Adrenal gland (tissue), 9 donors: ENCODE measurements at regions not wholly inside any gene's neighbourhood (a gene's known extent, or its start where the extent isn't known, plus 50 kb on each side); places are given as distances from the start of the nearest gene placed in this dataset.

ENCODE experiments used
- DNase-seq, 7 donors: peaks; one replicate each; pipeline ENCODE4 v3.0.0-alpha.2; 2019 to 2020
- H3K27ac ChIP-seq, 5 donors: fragments of 200-600 bp; sonication (generic) in 4 of 5; 1 replicate in 3 of 5; 2 replicates in 2 of 5; pipeline versions ENCODE4 v1.5.1 to v1.8.0; 2016 to 2020; ENCODE audit warnings: mild to moderate bottlenecking in 1 of 5
- H3K27me3 ChIP-seq: fragments of 200-600 bp; 2 replicates; pipeline ENCODE4 v1.8.0; 2021
- H3K36me3 ChIP-seq, 2 donors: fragments of 200-600 bp; replicated peaks in 1 of 2; 1 replicate in 1 of 2; 2 replicates in 1 of 2; pipeline versions ENCODE4 v1.5.1 to v1.8.0; 2018 to 2022
- H3K4me1 ChIP-seq, 2 donors: fragments of 200-600 bp; replicated peaks in 1 of 2; 1 replicate in 1 of 2; 2 replicates in 1 of 2; pipeline versions ENCODE4 v1.5.1 to v1.8.0; 2018 to 2021
- H3K4me3 ChIP-seq, 4 donors: fragments of 200-600 bp; sonication (generic) in 3 of 4; one replicate each; pipeline ENCODE4 v1.5.1; 2016 to 2018
- H3K9me3 ChIP-seq, 3 donors: fragments of 200-600 bp; sonication (generic) in 1 of 3; replicated peaks in 1 of 3; 1 replicate in 2 of 3; 2 replicates in 1 of 3; pipeline versions ENCODE4 v1.5.1 to v1.8.0; 2016 to 2021
- POLR2A ChIP-seq, 2 donors: fragments of 450-650 bp; IDR thresholded peaks; one replicate each; pipeline ENCODE4 v1.6.1; 2017; ENCODE audit warnings: antibody characterized with exemption in 2 of 2, mild to moderate bottlenecking in 2 of 2, moderate library complexity in 1 of 2
- WGBS, 4 donors: extraction: QIAGEN DNeasy Blood & Tissue Kit in 2 of 4; methylation state at CpG; one replicate each; pipeline versions ENCODE4 v1.1.5 to v1.1.7; 2013 to 2017; 5-methylcytosine and 5-hydroxymethylcytosine counted together
- intact Hi-C, 2 donors: fragments of 100-400 bp; cut with DNase I; formaldehyde crosslinking; loops; one replicate each; pipeline versions ENCODE4 v1.14.1 to v1.15.0; 2022 to 2023
- TF ChIP-seq, protein P1 (sequence below), 6 experiments: fragments of 450-650 bp in 4 of 6; fragments of 200-600 bp in 2 of 6; sonication (generic) in 1 of 6; IDR thresholded peaks; 1 replicate in 5 of 6; 2 replicates in 1 of 6; pipeline versions ENCODE4 v1.5.1 to v1.8.0; 2016 to 2021; ENCODE audit warnings: antibody characterized with exemption in 6 of 6, mild to moderate bottlenecking in 2 of 6, moderate library complexity in 1 of 6
- donor health status: healthy with polysubstance abuse.
- donor health status: Bipolar disorder and iron deficiency.
- donor health status: DM: yes; HTN: yes; CAD: no.
- donor health status: DM: no; HTN: no; CAD: no.
- donor health status: DM: no; HTN: no; CAD: no.

DNA sequence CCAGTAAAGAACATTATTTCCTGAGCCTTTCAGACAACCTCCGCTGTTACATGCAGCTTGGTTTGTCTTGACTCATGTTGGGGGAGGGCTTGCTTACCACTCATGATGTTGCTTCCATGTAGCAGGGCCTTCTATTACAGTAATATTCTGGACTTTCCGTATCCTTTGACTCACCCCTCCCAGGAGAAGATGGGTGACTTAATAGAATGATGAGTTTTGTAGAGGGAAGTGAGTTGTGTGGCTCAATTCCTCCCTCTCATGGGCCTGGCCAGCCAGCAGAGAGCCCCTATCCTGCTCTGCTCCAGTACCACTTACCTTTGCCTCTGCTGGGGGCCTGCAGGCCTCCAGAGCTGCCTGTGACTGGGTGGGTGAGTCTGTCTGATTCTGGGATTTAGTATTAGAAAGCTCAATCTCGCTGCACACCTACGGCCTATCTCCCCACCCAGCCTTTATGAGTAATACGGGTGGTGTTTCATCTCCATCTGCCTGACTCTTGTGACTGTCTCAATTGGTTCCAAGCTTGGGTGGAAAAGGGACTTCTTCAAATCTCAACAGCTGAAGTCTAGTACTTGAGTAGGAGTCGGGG is 52.6 kb upstream of the KLF9 start:
- Histone ChIP-seq H3K4me1 (peaks cover 11 to 18% of the 10 kb centered on the region in 2 donors), H3K27me3 (no peaks in the 10 kb centered on the region), H3K27ac (peak overlapping the region in 1 of 5 donors; percentile 44), H3K4me3 (no peak overlapping the region), H3K36me3 (no peaks in the 10 kb centered on the region), H3K9me3 (no peaks in the 10 kb centered on the region)
- intact Hi-C loops = no loop called here
- peak in 1 of 7 donors; percentile 16 for DNase-seq
- TF ChIP-seq POLR2A (IDR thresholded peaks at IDR 0.05) = no peak
- TF ChIP-seq, protein P1, sequence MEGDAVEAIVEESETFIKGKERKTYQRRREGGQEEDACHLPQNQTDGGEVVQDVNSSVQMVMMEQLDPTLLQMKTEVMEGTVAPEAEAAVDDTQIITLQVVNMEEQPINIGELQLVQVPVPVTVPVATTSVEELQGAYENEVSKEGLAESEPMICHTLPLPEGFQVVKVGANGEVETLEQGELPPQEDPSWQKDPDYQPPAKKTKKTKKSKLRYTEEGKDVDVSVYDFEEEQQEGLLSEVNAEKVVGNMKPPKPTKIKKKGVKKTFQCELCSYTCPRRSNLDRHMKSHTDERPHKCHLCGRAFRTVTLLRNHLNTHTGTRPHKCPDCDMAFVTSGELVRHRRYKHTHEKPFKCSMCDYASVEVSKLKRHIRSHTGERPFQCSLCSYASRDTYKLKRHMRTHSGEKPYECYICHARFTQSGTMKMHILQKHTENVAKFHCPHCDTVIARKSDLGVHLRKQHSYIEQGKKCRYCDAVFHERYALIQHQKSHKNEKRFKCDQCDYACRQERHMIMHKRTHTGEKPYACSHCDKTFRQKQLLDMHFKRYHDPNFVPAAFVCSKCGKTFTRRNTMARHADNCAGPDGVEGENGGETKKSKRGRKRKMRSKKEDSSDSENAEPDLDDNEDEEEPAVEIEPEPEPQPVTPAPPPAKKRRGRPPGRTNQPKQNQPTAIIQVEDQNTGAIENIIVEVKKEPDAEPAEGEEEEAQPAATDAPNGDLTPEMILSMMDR (IDR thresholded peaks at IDR 0.05) = no peak
- 69 to 91% (median 86%) methylated on average over 5 to 6 of the region's 6 CpGs for WGBS, 4 donors

DNA sequence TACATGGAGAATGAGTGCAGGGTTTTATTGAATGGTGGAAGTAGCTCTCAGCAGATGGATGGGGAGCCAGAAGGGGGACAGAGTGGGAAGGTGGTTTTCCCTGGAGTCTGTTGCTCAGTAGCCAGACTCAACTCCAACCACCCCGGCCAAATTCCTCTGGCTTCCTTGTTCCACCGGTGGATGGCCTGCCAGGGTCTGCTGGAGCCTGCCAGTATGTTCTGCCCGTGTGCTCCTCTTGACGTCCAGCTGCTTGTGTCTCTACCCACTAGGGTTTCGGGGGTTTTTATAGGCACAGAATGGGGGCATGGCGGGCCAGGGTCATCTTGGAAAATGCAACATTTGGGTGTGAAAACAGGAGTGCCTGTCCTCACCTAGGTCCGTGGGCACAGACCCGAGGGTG is 51.4 kb upstream of the KLF9 start:
- H3K27me3 ChIP-seq = no peaks in the 10 kb centered on the region
- peaks cover 9 to 14% of the 10 kb centered on the region in 2 donors for H3K4me1 ChIP-seq
- H3K9me3 ChIP-seq = no peaks in the 10 kb centered on the region
- intact Hi-C loops = no loop called here
- no peak for DNase-seq
- WGBS, 4 donors = 71 to 89% (median 86%) methylated on average over 4 to 8 of the region's 8 CpGs
- H3K36me3 ChIP-seq = no peaks in the 10 kb centered on the region
- H3K4me3 ChIP-seq = no peak overlapping the region
- TF ChIP-seq POLR2A (IDR thresholded peaks at IDR 0.05) = no peak
- TF ChIP-seq, protein P1 (IDR thresholded peaks at IDR 0.05) = no peak
- no peak overlapping the region for H3K27ac ChIP-seq

DNA sequence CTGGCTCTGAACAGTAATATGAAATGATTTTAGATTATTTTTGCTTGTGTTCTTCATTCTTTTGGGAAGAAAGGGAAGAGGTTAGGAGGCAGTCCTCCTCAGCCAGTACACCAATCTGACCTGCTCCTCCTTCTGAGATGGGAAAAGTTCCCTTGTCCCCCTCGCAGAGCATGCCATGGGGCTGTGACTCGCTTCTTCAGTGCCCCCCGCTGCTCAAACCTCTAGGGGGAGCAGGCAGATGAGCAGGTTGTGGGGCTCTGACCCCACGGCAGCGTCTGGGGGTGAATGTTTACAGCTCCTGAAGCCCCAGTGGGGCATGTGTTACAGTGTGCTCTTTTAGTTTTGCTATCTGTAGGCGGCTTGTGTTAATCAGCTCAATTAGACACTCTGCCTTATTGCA is 50.9 kb upstream of the KLF9 start:
- no peak for DNase-seq
- no peaks in the 10 kb centered on the region for H3K9me3 ChIP-seq
- no peak overlapping the region for H3K4me3 ChIP-seq
- no peak overlapping the region for H3K27ac ChIP-seq
- H3K4me1 ChIP-seq = peaks cover 4 to 9% of the 10 kb centered on the region in 2 donors
- H3K36me3 ChIP-seq = no peaks in the 10 kb centered on the region
- WGBS, 4 donors = 78 to 91% (median 82%) methylated on average over 6 of the region's 6 CpGs
- no peaks in the 10 kb centered on the region for H3K27me3 ChIP-seq
- intact Hi-C loops = no loop called here
- TF ChIP-seq, protein P1 (IDR thresholded peaks at IDR 0.05) = no peak
- TF ChIP-seq POLR2A (IDR thresholded peaks at IDR 0.05) = no peak
